ENCODE measurements at regions not wholly inside any gene's neighbourhood (a gene's known extent, or its start where the extent isn't known, plus 50 kb on each side); places are given as distances from the start of the nearest gene placed in this dataset.

GRCh38 chr1:229984310-229984991 is 82.6 kb upstream of the GALNT2 start:
- TF ChIP-seq POLR2A (IDR thresholded peaks at IDR 0.05) (no peak), CTCF (IDR thresholded peaks at IDR 0.05) (no peak)

Data from Peyer's patch (tissue), 4 donors.